ENCODE measurements at regions not wholly inside any gene's neighbourhood (a gene's known extent, or its start where the extent isn't known, plus 50 kb on each side); places are given as distances from the start of the nearest gene placed in this dataset.

- no peak overlapping the region for H3K4me2 ChIP-seq (ENCODE audit: insufficient read depth, low read length)
- no peak overlapping the region for H2AFZ ChIP-seq (ENCODE audit: low read length)
- no peaks in the 10 kb centered on the region for H3K9me3 ChIP-seq (ENCODE audit: low read depth, low read length)
- no peak for DNase-seq (ENCODE audit: insufficient read length, low spot score, missing footprints)
- H3K4me1 ChIP-seq (ENCODE audit: insufficient read depth, low read length), result peaks cover 5% of the 10 kb centered on the region
- H3K36me3 ChIP-seq (ENCODE audit: insufficient read depth, low read length), result no peaks in the 10 kb centered on the region
- H3K4me3 ChIP-seq (ENCODE audit: insufficient read depth, low read length), result no peak overlapping the region
- no peaks in the 10 kb centered on the region for H4K20me1 ChIP-seq (ENCODE audit: insufficient read depth, low read length)
- no peak for TF ChIP-seq CTCF (IDR thresholded peaks at IDR 0.05; ENCODE audit: extremely low read depth, low read depth, low read length)
- no peaks in the 10 kb centered on the region for H3K79me2 ChIP-seq (ENCODE audit: insufficient read depth, low read length)
- H3K27ac ChIP-seq (ENCODE audit: low read depth, low read length), result no peak overlapping the region
- H3K27me3 ChIP-seq (ENCODE audit: insufficient read depth, low read length), result no peaks in the 10 kb centered on the region
Observed at GRCh38 chr9:16352251-16352650, 518.2 kb downstream of the BNC2 start.

- H4K20me1 ChIP-seq (ENCODE audit: insufficient read depth, low read length), result no peaks in the 10 kb centered on the region
- H3K9me3 ChIP-seq (ENCODE audit: low read depth, low read length), result no peaks in the 10 kb centered on the region
- DNase-seq (ENCODE audit: insufficient read length, low spot score, missing footprints), result no peak
- TF ChIP-seq CTCF (IDR thresholded peaks at IDR 0.05; ENCODE audit: extremely low read depth, low read depth, low read length), result no peak
- H3K27me3 ChIP-seq (ENCODE audit: insufficient read depth, low read length), result no peaks in the 10 kb centered on the region
- peaks cover 5% of the 10 kb centered on the region for H3K4me1 ChIP-seq (ENCODE audit: insufficient read depth, low read length)
- no peak overlapping the region for H3K4me3 ChIP-seq (ENCODE audit: insufficient read depth, low read length)
- no peaks in the 10 kb centered on the region for H3K79me2 ChIP-seq (ENCODE audit: insufficient read depth, low read length)
- peak overlapping the region; percentile 27 for H3K27ac ChIP-seq (ENCODE audit: low read depth, low read length)
- peak overlapping the region; percentile 30 for H2AFZ ChIP-seq (ENCODE audit: low read length)
- H3K36me3 ChIP-seq (ENCODE audit: insufficient read depth, low read length), result no peaks in the 10 kb centered on the region
- no peak overlapping the region for H3K4me2 ChIP-seq (ENCODE audit: insufficient read depth, low read length)
Observed at GRCh38 chr9:16352791-16353401, 517.6 kb downstream of the BNC2 start.

GRCh38 chr9:16356196-16356765, 514.2 kb downstream of the BNC2 start:
- no peaks in the 10 kb centered on the region for H3K36me3 ChIP-seq (ENCODE audit: insufficient read depth, low read length)
- no peaks in the 10 kb centered on the region for H4K20me1 ChIP-seq (ENCODE audit: insufficient read depth, low read length)
- no peaks in the 10 kb centered on the region for H3K79me2 ChIP-seq (ENCODE audit: insufficient read depth, low read length)
- H2AFZ ChIP-seq (ENCODE audit: low read length), result no peak overlapping the region
- no peak overlapping the region for H3K4me3 ChIP-seq (ENCODE audit: insufficient read depth, low read length)
- TF ChIP-seq CTCF (IDR thresholded peaks at IDR 0.05; ENCODE audit: extremely low read depth, low read depth, low read length), result no peak
- H3K27me3 ChIP-seq (ENCODE audit: insufficient read depth, low read length), result no peaks in the 10 kb centered on the region
- H3K4me1 ChIP-seq (ENCODE audit: insufficient read depth, low read length), result peaks cover 11% of the 10 kb centered on the region
- no peak for DNase-seq (ENCODE audit: insufficient read length, low spot score, missing footprints)
- H3K27ac ChIP-seq (ENCODE audit: low read depth, low read length), result no peak overlapping the region
- H3K4me2 ChIP-seq (ENCODE audit: insufficient read depth, low read length), result no peak overlapping the region
- no peaks in the 10 kb centered on the region for H3K9me3 ChIP-seq (ENCODE audit: low read depth, low read length)

- no peaks in the 10 kb centered on the region for H3K27me3 ChIP-seq (ENCODE audit: insufficient read depth, low read length)
- H2AFZ ChIP-seq (ENCODE audit: low read length), result no peak overlapping the region
- TF ChIP-seq CTCF (IDR thresholded peaks at IDR 0.05; ENCODE audit: extremely low read depth, low read depth, low read length), result no peak
- no peak overlapping the region for H3K27ac ChIP-seq (ENCODE audit: low read depth, low read length)
- H4K20me1 ChIP-seq (ENCODE audit: insufficient read depth, low read length), result no peaks in the 10 kb centered on the region
- DNase-seq (ENCODE audit: insufficient read length, low spot score, missing footprints), result no peak
- no peaks in the 10 kb centered on the region for H3K9me3 ChIP-seq (ENCODE audit: low read depth, low read length)
- H3K4me1 ChIP-seq (ENCODE audit: insufficient read depth, low read length), result peaks cover 10% of the 10 kb centered on the region
- H3K4me2 ChIP-seq (ENCODE audit: insufficient read depth, low read length), result no peak overlapping the region
- H3K79me2 ChIP-seq (ENCODE audit: insufficient read depth, low read length), result no peaks in the 10 kb centered on the region
- H3K4me3 ChIP-seq (ENCODE audit: insufficient read depth, low read length), result no peak overlapping the region
- no peaks in the 10 kb centered on the region for H3K36me3 ChIP-seq (ENCODE audit: insufficient read depth, low read length)
Observed at GRCh38 chr9:16357828-16358227, 512.6 kb downstream of the BNC2 start.

All from osteoblast (primary cell).